NCI-H2171 (cell line): ENCODE measurements at regions not wholly inside any gene's neighbourhood (a gene's known extent, or its start where the extent isn't known, plus 50 kb on each side); places are given as distances from the start of the nearest gene placed in this dataset.
"Not testable (repeated sequence)": the region's sequence is repeated elsewhere in the genome, so short reads cannot be mapped to it uniquely, and the experiment has no call there.

Source experiments
- DNase-seq: peaks from one replicate; lab custom pipeline; 2025; lab: John Stamatoyannopoulos, UW

GRCh38 chr7:17440025-17440784, 141.8 kb downstream of the AHR start:
- DNase-seq: not testable (repeated sequence)

DNA sequence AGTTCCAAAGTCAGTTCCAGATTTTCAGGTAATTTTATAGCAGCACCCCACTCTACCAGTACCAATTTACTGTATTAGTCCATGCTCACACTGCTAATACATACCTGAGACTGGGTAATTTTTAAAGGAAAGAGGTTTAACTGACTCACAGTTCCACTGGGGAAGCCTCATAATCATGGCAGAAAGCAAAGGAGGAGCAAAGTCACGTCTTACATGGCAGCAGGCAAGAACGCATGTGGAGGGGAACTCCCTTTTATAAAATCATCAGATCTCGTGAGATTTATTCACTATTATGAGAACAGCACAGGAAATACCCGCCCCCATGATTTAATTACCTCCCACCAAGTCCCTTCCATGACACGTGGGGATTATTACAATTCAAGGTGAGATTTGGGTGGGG, 142.4 kb downstream of the AHR start:
- no peak for DNase-seq

GRCh38 chr7:17441557-17441956, 143.1 kb downstream of the AHR start:
- no peak for DNase-seq

DNA sequence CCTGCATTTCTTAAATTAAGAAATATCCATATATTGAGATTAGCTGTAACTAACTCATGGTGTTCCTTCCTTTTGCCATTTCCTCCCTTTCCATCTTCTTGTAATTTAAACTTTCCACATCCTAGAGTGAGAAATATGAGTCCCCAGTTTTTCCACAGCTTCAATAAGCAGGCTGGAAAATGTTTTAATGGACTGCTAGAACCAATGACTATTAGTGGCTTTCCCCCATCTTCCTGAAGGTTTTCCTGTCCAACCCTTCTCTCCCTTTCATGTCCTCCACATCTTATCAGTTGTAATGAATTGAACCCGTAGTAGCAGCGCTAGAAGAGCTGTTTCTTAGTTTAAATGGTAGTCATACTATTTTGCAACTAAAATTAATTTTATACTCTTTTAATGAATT, 145.7 kb downstream of the AHR start:
- DNase-seq: no peak

DNA sequence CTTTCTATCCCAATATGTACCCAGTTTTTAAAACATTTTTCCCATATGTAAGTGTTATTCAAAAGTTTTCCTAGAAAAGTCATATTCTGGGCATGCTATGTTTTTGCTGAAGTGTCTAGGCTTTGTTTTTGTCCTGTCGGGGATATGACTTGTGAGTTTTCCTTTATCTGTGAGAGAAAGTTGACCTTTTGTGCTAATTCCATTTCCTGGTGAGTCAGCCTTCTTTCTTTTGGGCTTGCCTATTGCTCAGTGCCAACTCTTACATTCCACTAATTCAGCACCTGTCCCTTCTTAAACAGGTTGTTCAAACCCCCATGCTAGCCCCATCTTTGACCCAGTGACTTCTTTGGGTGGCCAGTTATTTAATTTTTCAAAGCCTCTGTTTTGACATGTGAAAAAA, 146.2 kb downstream of the AHR start:
- no peak for DNase-seq

DNA sequence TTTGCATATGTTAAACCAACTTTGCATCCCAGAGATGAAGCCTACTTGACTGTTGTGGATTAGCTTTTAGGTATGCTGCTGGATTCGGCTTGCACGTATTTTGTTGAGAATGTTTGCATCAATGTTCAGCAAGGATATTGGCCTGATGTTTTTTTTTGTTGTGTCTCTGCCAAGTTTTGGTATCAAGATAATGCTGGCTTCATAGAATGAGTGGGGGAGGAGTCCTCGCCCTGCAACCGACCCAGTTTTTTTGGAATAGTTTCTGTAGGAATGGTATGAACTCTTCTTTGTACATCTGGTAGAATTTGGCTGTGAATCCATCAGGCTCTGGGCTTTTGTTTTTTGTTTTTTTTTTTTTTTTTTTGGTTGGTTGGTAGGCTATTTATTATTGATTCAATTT, 147.9 kb downstream of the AHR start:
- DNase-seq: no peak

DNA sequence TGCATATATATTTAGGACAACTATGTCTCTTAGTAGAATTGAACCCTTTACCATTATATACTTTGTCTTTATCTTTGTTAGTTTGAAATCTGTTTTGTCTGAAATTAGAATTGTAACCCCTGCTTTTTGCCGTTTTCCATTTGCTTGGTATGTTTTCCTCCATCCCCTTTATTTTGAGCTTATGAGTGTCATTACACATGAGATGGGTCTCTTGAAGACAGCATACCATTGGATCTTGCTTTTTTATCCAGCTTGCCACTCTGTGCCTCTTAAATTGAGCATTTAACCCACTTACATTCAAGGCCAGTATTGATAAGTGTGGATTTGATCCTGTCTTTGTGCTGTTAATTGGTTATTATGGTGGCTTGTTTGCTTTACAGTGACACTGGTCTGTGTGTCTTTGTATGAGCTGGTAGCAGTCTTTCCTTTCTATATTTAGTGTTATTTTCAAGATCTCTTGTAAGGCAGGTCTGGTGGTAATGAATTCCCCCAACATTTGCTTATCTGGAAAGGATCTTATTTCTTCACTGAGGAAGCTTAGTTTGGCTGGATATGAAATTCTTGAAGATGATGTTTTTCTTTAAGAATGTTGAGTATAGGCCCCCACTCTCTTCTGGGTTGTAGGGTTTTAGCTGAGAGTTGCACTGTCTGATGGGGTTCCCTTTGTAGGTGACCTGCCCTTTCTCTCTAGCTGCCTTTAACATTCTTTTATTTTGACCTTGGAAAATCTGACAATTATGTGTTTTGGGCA, 149.5 kb downstream of the AHR start:
- no peak for DNase-seq

DNA sequence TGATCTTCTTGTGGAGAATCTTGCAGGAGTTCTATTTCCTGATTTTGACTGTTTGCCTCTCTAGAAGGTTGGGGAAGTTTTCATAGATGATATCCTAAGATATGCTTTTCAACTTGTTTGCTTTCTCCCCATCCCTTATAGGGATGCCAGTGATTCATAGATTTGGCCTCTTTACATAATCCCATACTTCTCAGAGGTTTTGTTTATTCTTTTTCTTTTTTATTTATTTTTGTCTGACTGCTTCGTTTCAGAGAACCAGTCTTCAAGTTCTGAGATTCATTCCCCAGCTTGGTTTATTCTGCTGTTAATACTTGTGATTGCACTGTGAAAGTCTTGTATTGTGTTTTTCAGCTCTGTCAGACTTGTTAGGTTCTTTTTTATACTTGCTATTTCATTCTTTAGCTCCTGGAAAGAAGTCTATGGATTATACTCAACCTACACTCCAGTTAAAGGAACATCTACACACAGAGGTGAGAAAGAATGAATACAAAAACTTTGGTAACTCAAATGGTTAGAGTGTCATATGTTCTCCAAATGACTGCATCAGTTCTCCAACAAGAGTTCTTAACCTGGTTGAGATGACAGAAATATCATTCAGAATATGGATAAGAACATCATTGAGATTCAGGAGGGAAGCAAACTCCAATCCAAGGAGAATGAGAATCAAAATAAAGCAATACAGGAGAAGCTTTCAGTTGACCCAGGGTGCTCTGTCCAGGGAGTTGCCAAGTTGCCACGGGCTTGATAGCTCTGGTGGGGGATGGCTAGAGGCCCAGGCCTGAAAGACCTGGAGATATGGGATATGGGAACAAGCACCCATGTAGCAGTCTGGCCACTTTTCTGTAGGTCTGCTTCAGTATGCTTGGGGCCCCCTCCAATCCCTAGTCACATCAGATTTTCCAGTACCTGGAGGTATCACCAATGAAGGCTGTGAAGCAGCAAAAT, 150.3 kb downstream of the AHR start:
- DNase-seq: no peak

DNA sequence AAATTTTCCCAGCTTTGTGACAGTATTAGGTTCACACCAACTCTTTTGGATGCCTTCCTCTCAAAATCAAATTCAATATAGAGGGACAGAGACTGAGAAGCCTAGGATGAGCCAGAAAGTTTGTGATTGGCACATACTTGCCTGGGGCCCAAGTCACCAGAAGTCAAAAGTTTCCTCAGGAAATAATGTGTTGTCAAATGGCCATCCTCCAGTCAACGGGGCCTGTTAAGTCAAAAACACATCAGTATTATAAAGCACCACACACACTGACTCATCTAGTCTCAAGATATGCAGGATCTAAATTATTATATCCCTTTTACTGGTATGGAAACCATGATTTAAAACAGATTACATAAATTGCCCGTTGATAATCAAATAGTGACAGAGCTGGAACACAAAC, 158.1 kb downstream of the AHR start:
- no peak for DNase-seq

DNA sequence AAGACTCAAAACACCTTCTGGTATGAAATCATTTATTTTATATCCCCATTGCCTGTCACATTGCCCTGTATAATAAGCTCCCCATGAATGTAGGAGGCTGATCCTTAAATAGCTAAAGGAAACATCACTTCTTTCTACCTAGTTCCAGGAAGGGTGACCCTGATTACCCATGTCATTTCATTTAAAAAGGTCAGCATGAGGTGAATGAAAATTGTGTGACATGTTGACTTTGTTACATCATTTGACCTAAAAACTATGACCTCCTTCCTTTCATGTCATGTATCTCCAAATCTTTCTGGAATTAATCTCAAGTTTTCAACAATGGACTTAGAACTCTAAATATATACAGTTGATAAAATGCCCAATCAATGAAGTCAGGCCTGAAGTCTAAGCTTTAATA, 161.5 kb downstream of the AHR start:
- DNase-seq: no peak

GRCh38 chr7:17460665-17461064, 162.2 kb downstream of the AHR start:
- no peak for DNase-seq

DNA sequence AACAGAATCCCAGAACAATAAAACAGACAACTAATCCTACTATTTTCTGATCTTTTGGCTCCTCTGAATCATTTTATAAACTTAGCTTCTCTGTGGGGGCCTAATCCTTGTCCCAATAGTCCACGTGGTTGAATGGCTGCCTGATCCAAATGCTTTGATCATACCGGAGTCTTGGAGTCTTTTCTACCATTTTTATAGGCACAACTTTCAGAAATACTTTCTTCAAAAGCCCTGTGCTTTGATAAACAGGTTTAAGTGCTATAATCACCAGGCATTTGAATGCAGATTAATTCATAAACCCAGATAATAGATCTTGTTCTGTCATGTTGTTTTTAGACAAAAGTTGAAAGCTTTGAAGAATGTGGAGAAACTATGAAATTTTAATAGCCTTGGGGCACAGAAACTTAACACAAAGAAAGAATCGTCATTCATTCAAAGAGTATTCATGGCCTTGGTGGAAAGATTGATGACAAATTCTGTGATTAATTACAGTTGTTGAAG, 163.7 kb downstream of the AHR start:
- DNase-seq: no peak

GRCh38 chr7:17463511-17464085, 165.1 kb downstream of the AHR start:
- no peak for DNase-seq

GRCh38 chr7:17466216-17466615, 167.8 kb downstream of the AHR start:
- no peak for DNase-seq

GRCh38 chr7:17467386-17467945, 169.0 kb downstream of the AHR start:
- DNase-seq: no peak

GRCh38 chr7:17471325-17471724, 172.9 kb downstream of the AHR start:
- no peak for DNase-seq

- DNase-seq: no peak
Observed at GRCh38 chr7:17472518-17472917, 174.1 kb downstream of the AHR start.

GRCh38 chr7:17472939-17473338, 174.5 kb downstream of the AHR start:
- DNase-seq: no peak

- DNase-seq: no peak
Observed at GRCh38 chr7:17474724-17475344, 176.4 kb downstream of the AHR start.

- no peak for DNase-seq
Observed at GRCh38 chr7:17477182-17477581, 178.7 kb downstream of the AHR start.

- no peak for DNase-seq
Observed at GRCh38 chr7:17481118-17481517, 182.7 kb downstream of the AHR start.
